Kidney glomerular epithelial cell (primary cell): ENCODE measurements at regions not wholly inside any gene's neighbourhood (a gene's known extent, or its start where the extent isn't known, plus 50 kb on each side); places are given as distances from the start of the nearest gene placed in this dataset.
"Not testable (repeated sequence)": the region's sequence is repeated elsewhere in the genome, so short reads cannot be mapped to it uniquely, and the experiment has no call there.

Source experiments
- DNase-seq: peaks from one replicate; lab custom pipeline; 2025; lab: John Stamatoyannopoulos, UW

DNA sequence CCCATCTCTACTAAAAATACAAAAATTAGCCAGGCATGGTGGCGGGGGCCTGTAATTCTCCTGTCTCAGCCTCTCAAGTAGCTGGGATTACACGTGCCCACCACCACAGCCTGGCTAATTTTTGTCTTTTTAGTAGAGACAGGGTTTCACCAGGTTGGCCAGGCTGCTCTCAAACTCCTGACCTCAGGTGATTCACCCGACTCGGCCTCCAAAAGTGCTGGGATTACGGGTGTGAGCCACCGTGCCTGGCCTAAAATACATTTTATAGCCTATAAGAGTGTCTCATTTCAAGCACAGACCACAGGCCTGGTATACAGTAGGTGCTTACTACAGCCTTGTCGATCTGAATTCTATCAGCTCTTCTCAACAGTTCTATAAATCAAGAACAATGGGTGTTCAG, 139.5 kb upstream of the USP29 start:
- not testable (repeated sequence) for DNase-seq

DNA sequence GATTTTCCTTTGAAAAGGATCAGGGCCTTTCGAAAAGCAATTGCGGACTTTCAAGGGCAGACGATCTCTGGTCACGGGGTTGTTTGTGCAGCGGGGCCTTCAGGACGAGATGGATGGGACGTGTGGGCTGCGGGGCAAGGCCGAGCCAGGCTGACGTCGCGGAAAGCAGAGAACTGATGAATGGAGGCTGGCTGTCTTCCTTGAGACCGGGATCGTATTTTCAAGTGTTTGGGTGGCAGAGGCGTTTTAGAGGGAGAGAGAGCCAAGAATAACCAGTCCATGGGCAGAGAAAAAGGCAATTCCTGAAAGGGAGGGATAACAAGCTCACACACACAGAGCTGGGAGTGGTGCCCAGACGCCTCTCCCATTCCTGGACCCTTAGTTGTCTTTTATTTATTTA, 138.9 kb upstream of the USP29 start:
- no peak for DNase-seq

DNA sequence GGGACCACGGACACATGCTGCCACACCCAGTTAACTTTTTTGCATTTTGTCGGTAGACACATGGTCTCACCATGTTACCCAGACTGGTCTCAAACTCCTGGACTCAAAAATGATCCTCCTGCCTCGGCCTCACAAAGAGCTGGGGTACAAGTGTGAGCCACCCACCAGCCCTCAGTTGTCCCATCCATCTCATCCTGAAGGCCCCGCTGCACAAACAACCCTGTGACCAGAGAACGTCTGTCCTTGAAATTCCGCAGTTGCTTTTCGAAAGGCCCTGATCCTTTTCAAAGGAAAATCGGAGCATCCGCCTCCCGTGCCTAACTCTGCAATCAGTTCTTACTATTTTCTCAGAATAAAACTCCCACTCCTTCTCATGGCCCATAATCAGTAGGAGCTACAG, 138.3 kb upstream of the USP29 start:
- not testable (repeated sequence) for DNase-seq

DNA sequence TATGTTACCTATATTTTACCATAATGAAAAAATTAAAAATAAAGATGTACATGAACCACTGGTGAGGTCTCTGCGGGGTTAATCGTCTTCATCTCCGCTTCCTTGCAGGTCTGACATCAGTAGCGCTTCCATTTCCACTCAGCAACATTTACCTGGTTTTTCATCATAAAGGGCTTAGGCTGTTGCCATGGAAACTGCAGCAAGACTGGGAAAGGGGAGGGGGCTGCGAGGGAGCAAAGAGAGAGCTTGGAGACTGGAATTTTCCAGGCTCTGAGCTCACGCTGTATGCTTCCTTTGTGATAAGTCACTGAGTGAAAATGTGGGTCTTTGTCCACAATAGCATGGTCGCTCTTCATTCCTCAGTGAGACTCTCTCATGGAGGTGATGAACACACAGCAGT, 136.6 kb upstream of the USP29 start:
- DNase-seq: no peak

DNA sequence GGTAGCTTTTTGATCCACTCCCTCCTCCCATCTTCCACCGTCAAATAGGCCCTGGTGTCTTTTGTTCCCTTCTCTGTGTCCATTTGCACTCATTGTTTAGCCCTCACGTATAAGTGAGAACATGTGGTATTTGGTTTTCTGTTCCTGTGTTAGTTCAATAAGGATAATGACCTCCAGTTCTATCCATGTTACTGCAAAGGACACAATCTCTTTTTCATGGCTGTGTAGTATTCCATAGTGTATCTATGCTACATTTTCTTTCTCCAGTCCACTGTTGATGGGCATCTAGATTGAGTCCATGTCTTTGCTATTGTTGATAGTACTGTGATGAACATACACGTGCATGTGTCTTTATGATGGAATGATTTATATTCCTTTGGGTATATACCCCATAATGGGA, 136.0 kb upstream of the USP29 start:
- DNase-seq: no peak

DNA sequence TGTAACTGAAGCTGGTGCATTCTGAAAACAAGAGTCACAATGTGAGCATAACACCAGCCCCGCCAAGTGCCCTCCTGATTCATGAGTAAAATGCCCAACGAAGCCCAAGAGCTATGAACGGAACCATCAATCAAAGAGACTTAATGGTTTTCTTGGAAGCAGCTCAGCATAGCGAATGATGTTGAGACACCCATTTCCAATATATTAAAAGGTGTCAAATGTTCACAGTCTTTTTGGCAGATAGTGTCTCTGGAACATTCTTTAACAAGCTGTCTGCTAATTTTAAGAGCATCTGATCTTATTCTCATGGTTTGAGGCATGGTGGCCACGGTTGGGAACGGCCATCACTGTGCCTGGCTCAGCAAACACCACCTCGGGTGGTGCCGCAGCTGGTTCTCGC, 133.4 kb upstream of the USP29 start:
- no peak for DNase-seq

DNA sequence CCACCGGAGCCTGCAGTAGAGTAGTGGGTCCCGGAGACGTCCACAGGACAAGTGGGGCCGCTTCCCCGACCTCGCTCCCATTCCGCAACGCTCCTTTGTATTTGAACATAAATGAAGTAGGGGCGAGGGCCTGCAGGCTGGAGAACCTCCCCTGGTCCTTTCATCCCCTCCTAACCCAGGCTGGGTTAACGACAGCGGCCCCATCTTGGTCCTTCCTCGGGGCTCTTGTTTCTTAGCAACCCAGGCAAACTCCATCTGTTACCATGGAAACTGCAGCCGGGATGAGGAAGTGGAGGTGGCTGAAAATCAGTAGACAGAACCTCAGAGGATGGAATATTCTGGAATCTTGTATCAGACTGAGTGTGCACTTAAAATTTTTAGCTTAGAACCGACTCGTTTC, 132.6 kb upstream of the USP29 start:
- no peak for DNase-seq

DNA sequence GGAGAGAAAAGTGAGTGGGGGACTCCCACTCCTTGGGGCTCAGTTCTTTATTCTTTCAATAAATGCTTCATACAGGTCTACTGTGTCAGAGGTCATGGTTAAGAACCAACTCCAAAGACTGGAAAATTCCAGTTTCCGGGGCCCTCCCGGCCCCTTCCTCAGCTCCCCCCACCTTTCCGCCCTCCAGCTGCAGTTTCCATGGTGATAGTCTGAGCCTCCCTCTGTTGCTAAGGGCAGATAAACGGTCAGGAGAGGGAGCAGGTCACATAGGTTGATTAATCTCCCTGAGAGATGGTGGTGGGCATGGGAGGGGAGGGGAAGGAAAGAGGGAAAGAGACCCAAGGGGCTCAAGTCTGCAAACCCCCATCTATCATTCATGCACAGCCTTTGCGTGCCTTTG, 131.5 kb upstream of the USP29 start:
- DNase-seq: no peak

DNA sequence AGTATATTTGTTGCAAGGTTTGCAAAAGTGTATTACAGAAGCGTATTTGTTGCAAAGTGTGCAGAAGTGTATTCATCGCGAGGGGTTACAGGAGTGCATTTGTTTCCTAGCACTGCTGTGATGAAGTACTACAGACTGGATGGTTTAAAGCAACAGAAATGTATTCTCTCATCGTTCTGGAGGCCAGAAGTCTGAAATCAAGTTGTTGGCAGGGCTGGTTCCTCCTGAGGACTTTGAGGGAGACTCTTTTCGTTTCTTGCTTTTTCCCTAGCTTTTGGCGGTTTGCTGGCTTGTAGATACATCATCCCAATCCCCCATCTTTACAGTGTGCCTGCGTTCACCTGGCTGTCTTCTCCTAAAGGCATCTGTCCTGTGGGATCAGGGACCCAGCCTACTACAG, 127.9 kb upstream of the USP29 start:
- DNase-seq: no peak

DNA sequence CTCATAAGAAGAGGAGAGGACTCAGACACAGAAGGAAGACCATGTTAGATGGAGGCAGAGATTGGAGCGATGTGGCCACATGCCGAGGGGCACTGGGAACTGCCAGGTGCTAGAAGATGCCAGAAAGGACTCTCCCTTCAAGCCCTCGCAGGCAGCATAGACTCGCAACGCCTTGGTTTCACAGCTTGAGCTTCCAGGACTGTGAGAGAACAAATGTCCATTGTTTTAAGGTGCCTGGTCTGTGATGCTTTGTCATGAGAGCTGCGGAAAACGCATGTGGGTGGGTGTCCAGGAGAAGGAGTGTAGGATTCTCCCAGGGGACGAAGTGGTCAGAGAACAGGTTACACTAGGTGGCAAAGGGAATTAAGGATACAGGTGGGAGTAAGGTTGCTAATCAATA, 125.9 kb upstream of the USP29 start:
- DNase-seq: no peak

DNA sequence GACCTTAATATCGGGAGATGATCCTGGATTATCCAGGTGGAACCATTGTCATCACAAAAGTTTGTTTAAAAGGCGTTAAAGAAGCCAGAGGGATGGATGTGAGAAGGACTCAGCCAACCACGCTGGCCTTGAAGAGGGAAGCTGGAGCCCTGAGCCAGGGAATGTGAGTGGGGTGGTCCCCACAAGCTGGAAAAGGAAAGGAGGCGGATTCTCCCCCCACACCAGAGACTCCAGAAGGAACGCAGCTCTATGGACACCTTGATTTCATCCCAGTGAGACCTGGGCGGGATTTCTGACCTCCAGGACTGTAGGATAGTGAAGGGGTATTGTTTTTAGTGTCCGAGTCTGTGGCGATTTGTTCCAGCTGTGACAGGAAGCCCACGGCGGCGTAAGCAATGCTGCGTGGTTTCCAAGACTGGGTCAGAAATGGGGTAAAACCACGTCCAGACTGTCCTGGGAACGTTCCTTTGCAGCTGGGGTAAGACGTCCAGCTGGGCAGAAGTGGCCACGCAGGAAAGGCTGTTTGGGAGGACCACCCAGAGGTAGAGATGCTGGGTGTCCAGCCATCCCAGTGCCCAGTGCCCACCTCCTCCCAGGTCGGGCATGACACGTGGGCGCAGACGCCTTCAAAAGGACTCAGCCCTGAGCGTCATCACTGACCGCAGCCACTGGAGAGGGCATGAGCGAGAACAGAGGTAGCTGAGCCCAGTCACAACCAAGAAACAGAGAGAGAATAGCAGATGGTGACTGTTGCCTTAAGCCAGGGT, 125.4 kb upstream of the USP29 start:
- no peak for DNase-seq

DNA sequence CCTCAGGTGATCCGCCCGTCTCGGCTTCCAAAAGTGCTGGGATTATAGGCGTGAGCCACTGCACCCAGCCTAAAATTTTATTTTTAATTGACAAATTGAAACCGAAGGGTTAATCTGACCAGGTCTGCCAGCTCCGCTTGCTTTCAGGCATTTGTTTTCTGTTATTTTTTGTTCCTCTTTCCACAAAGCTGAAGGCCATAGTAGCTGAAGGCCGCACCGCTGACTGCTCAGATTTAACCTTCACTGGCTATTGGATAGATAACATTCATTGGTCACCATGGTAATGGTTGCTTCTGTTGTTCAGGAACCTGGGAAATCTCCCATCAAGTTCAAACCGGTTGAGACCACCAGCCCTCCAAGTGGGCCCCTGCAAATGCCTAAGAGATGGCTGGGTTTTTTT, 124.5 kb upstream of the USP29 start:
- DNase-seq: no peak

DNA sequence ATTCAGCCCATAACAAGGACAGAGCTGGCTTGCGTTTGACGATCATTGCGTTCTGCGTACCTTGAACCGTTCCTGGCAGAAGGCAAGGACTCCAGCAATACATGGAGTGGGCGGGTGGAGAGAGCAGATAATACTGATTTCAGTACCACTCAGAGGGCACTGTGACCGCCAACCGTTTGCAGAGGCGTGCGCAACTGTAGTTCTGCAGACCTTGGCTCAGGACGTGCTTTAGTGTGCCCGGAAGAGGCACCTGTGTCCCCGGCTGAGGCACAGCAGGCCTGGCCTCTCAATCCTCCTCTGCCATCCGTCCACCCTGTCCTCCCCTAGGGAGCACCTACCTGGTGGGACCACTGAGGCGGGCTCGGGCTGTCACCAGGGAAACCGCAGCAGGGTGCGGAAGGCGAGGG, 117.6 kb upstream of the USP29 start:
- no peak for DNase-seq

DNA sequence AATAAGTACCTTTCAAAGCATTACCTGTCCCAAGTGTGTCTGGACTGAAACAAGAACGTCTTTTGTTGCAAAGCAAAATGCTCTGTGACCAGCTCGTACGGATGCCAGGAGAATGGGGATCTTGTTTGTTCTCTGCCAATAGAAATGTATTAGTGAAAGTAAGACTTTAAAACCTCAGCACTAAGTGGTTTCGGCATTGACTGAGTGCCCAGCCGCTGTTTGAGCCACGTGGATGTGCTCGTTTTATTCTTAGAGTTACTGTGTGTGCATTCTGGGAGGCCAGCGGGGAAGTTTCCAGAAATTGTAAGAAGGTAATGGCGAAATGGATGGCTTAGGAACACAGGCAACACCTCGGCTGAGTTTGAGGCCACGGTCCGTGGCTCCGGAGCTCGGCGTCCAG, 117.1 kb upstream of the USP29 start:
- DNase-seq: no peak

DNA sequence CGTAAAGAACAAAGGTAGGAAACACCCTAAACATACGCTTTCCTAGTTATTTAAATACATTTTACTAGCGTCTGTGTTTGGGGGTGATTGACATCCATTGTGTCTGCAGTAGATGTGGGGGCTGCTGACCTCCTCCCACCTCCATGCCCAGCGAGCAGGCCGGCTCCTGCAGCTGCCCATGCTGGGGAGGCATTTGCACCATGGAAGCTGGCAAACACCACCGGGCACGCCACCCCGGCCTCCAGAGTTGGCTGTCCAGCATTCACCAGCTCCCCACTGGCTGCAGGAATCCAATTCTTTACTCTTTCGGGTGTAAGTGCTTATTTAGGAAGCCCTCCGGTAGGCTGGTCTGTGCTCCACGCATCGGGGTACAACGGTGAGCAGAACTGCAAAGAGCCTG, 115.4 kb upstream of the USP29 start:
- no peak for DNase-seq

DNA sequence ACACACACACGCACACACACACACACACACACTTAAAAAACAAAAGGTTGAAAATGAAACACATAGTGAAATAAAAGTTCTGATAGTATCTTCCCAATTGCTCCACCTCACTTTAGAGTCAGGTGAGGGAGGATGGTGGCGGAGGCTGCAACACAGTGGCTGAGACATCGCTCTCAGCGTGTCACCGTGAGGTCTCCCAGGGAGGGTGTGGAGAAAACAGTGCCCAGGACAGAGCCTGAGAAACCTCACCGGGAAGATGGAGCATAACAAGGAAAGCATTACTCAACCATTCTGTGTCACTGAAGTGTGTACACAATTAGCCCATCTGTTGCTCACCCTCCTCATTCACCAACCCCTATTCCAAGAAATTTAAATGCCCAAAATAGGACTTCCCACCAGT, 111.4 kb upstream of the USP29 start:
- DNase-seq: no peak

DNA sequence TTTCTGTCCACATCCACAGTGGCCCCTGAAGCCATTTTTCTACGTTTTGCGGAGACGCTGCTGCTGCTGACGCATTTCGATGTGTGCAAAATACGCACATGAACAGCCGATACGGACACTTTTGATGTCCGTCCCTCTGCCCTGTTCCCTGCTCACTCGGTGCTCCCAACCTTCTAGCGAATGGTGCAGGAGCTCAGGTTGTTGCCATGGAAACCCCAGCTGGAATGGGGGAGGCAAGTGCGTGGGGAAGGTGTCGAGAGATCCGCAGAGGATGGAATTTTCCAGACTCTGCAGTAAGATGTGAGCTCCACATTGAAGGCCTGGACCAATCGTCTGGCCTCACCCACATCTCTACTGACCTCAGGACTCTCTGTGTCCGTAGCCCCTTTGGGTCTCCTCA, 109.2 kb upstream of the USP29 start:
- no peak for DNase-seq

DNA sequence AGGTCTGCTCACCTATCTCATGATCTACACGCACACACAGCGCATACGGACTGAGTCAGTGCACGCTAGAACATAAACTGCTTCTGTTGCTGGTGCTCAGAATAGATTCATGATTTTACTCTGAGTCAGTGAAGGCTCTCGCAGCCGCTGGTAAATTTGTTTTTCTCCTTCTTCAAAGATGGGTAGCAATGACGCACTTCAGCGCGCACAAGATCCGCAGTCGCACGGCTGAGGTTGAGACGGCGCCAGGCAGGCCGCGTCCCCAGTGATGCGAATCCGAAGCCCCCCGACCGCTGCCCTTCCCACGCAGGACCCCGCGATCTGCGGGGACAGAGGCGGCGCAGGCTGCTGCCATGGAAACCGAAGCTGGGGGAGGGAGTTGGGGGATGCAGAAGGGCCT, 103.7 kb upstream of the USP29 start:
- no peak for DNase-seq

DNA sequence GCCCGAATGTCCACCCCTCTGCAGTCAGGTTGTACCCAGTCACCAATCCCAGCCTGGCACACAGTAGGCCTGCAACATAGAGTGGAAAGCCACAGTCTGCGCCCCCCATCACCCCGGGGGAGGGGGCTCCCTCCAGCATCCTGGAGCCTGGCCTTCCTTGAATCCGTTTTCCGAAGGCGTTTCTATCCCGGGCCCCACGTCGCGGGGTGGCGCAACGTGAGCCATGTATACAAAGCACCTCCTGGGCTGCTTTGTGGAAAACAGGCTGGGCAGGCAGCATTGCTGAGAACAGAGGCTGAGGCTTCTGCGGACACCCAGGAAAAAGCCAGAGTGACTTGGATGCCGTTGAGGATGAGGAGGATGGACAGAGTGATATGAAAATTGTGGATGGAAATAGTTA, 103.3 kb upstream of the USP29 start:
- DNase-seq: no peak

DNA sequence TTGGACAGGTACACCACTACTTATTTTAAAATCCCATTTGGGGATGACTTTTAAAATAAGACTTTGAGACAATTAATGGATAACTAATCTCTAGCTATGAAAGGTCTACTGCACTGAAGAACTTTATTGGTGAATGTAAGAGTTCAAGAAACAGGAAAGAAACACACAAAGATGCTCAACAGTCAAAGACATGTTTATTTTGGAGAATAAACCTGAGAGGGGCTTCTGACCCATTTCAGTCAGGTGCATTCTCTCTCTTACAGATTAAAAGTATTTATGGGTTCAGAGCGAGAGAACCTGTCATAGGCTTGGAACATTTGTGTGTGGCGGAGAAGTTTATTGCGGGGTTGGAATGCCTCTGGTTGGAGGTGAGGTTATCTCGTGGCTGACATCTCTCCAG, 94.3 kb upstream of the USP29 start:
- no peak for DNase-seq

DNA sequence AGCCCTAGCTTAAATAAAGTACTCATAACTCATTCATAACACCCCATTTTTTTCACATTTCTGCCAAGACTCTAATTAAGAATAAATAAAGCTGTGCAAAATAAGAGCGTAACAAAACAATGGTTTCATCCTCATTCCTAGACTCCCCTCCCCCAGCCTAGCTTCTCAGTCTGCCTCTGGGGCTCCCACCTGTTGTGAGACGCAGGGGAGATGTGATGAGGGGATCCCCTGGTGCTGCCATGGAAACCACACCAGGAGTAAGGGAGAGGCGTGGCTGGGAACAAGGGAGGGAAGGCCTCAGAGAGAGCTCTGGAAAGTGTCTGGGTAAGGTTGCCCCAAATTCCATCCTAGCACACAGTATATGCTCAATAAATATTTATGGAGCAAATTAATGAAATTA, 93.3 kb upstream of the USP29 start:
- DNase-seq: no peak

DNA sequence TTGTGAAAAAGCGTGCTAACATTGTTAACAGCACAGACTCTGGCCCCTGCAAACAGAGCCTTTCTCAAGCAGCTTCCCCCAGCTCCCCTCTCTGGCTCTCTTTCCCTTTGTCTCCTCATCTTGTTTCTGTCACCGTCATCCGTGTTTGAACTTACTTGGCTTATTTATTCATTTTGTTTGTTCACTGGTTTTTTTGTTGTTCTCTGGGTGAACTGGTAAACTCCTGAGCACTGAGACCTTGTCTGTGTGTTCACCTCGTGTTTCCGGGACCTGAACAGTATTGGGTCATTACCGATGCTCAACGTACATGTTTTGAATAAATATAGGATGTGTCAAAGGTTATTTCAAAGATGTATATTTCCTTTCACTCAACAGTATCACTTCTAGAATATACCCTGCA, 92.4 kb upstream of the USP29 start:
- DNase-seq: no peak

DNA sequence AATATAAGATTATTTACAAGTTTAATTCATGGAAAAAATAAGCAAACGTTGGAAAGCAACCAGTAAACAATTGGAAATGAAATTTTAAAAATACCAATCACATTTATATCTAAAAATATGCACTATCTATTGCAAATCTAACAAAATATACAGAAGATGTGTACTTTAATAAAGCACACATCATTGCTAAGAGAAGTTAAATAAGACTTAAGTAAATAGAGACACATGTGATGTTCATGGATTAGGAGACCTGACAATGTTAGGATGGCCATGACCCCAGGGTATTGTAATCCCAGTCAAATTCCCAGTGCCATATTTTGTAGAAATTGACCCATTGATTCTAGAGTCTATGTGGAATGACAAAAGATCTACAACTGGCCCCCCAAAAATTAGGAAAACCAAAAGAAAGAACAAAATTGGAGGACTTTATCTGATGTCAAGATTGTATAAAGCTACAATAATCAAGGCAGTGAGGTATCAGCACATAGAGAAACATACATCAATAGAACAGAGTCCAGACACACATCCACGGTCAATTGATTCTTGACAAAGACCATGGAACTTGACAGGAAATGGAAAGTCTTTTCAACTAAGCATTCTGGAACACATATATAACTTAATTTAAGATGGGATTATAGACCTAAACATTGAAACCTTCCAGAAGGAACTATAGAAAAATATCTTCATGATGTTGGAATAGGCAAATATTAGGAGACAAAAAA, 90.8 kb upstream of the USP29 start:
- DNase-seq: no peak

DNA sequence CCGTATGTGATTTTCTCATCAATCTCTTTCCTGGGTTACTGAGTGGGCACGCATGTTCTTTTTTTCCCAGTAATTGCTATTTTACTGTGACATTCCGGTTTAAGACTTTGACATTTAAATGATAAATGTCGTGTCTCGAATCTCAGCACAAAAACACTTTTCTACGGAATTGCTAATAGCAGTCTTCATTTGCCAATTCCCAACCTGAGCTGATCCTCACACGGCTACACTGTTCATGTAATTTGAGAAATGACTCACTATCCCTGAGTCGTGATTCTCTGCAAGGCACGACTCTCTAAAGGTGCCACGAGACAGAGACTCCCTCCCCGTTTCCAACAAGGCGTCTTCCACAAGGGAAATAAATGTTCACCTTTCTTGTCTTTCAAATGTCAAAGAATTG, 88.7 kb upstream of the USP29 start:
- DNase-seq: no peak
